K562 (cell line): ENCODE measurements at regions not wholly inside any gene's neighbourhood (a gene's known extent, or its start where the extent isn't known, plus 50 kb on each side); places are given as distances from the start of the nearest gene placed in this dataset.

Experiments
- CBFB ChIP-seq: sonication (generic); formaldehyde crosslinking; IDR thresholded peaks from 2 replicates; pipeline ENCODE4 v1.4.0; 2020; ENCODE audit warnings: mild to moderate bottlenecking, missing genetic modification reagents
- GTF2E2 ChIP-seq: fragments of 200-800 bp; sonication (Bioruptor generic); IDR thresholded peaks from 2 replicates; pipeline ENCODE4 v1.6.1; 2016; ENCODE audit warnings: missing genetic modification characterization, missing compliant biosample characterization
- JUN ChIP-seq, 2 experiments: sonication (generic) in 1 of 2; formaldehyde crosslinking in 1 of 2; IDR thresholded peaks; 2 replicates each; pipeline versions ENCODE4 v1.6.1 to v1.8.0; 2012 to 2022; ENCODE audit warnings: borderline replicate concordance in 2 of 2, mild to moderate bottlenecking in 2 of 2, improper control_type of control experiment in 1 of 2, low read depth in 1 of 2, low read length in 1 of 2, missing genetic modification reagents in 1 of 2
- JUNB ChIP-seq: fragments of 450-650 bp; formaldehyde crosslinking; conservative IDR thresholded peaks from 2 replicates; pipeline ENCODE4 v1.4.0; 2020; ENCODE audit warnings: mild to moderate bottlenecking
- NFRKB ChIP-seq: fragments of 450-650 bp; IDR thresholded peaks from 2 replicates; pipeline ENCODE4 v1.6.1; 2016; ENCODE audit warnings: low read depth
- NRF1 ChIP-seq, 2 experiments: fragments of 450-650 bp; IDR thresholded peaks in 1 of 2; conservative IDR thresholded peaks in 1 of 2; 2 replicates each; pipeline ENCODE4 v1.6.1; 2014; ENCODE audit warnings: mild to moderate bottlenecking in 2 of 2
- POLR2AphosphoS5 ChIP-seq: IDR thresholded peaks from 2 replicates; pipeline ENCODE4 v1.6.1; 2011; ENCODE audit warnings: mild to moderate bottlenecking, low read depth, low read length, moderate library complexity; ENCODE audit not compliant: control insufficient read depth, insufficient read depth
- PPARD ChIP-seq: fragments of 250-450 bp; sonication (Bioruptor Pico); IDR thresholded peaks from 2 replicates; pipeline ENCODE4 v1.8.0; 2022; ENCODE audit warnings: inconsistent platforms, mild to moderate bottlenecking, moderate library complexity
- SP1 ChIP-seq: sonication (generic); formaldehyde crosslinking; IDR thresholded peaks from 2 replicates; pipeline ENCODE4 v1.8.1; 2022; ENCODE audit warnings: mild to moderate bottlenecking, missing genetic modification reagents
- TBP ChIP-seq: optimal IDR thresholded peaks from 2 replicates; pipeline ENCODE3; 2011; ENCODE audit warnings: low read depth, low read length, improper control_type of control experiment
- ZNF232 ChIP-seq: sonication (generic); formaldehyde crosslinking; IDR thresholded peaks from 2 replicates; pipeline ENCODE4 v1.8.0; 2022; ENCODE audit warnings: mild to moderate bottlenecking, missing genetic modification reagents

GRCh38 chr5:106780355-106780754 is 890.4 kb downstream of the EFNA5 start:
- TF ChIP-seq ZNF232 (CRISPR knock-in tag) (no peak), TBP (no peak), CBFB (no peak), PPARD (no peak), JUN (IDR thresholded peaks at IDR 0.05; ENCODE audit: borderline replicate concordance, low read depth, low read length) (no peak), JUN (CRISPR knock-in tag; IDR thresholded peaks at IDR 0.05; ENCODE audit: borderline replicate concordance) (no peak), NRF1 (conservative IDR thresholded peaks at IDR 0.05 in 1 of 2, IDR thresholded peaks at IDR 0.05 in 1 of 2) (no peak), NFRKB (no peak), SP1 (CRISPR knock-in tag) (no peak), GTF2E2 (no peak), POLR2AphosphoS5 (no peak), JUNB (CRISPR knock-in tag) (no peak)
